ENCODE measurements at regions not wholly inside any gene's neighbourhood (a gene's known extent, or its start where the extent isn't known, plus 50 kb on each side); places are given as distances from the start of the nearest gene placed in this dataset.
"Not testable (repeated sequence)": the region's sequence is repeated elsewhere in the genome, so short reads cannot be mapped to it uniquely, and the experiment has no call there.

DNA sequence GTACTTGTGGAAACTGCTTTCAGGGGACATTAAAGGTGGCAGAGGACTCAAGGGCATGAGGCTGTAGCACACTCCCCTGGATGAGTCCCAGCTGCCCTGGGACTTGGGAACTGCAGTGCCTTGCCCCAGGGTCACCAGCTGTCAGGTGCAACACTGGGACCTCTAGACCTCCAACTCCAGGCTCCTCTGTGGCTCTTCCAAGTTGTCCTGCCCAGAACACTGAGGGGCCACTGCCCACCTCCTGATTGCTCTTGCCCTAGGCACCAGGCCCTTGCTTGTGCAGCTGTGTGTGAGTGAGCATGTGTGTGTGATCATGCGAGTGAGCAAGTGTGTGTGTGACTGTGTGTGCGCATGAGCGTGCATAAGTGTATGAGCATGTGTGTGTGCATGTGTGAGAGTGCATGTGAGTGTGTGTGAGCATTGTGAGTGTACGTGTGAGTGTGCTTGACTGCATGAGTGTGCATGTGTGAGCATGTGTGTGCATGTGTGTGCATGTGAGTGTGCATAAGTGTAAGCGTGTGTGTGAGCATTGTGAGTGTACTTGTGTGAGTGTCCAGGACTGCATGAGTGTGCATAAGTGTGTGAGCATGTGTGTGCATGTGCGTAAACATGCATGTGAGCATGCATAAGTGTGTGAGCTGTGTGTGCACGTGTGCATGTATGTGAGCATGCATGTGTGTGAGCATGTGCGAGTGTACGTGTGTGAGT, 301.5 kb downstream of the NDUFA10 start:
- no peak for DNase-seq

DNA sequence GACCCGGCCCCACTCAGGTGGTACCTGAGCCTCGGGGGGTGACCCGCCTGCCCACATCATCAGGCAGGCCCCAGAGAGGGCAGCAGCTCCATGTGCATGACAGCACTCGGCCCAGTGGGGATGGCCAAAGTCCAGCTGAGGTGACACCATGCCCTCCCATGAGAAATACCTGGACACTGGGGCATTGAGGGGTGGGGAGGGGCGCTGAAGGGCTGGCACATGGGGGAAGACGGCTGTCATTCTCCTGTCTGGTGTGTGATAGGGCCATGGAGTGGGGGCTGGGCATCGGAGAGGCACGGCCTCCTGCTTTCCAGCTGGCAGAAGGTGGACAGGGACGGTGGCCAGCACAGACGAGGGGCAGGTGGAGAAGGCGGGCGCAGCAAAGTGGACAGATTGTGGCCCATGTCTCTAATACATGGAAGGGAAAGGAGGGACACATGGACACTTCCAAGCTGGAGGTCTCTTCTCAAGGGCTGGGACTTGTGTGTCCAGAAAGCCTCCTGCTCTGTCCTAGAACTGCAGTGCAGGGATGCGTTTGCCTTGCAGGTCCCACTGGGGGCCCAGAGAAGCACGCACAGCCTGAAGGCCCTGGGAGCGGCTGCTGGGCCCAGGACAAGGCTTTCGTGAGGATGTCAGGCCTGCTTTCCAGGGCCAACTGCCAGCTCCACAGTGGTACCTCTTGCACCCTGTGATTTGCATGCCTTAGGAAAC, 302.2 kb downstream of the NDUFA10 start:
- DNase-seq, result no peak

- no peak for DNase-seq
These were observed 303.0 kb downstream of the NDUFA10 start for GRCh38 chr2:239721991-239722759.

- DNase-seq, result no peak
These were observed 303.6 kb downstream of the NDUFA10 start for GRCh38 chr2:239721531-239721930.

GRCh38 chr2:239720361-239721360, 304.5 kb downstream of the NDUFA10 start:
- no peak for DNase-seq

DNA sequence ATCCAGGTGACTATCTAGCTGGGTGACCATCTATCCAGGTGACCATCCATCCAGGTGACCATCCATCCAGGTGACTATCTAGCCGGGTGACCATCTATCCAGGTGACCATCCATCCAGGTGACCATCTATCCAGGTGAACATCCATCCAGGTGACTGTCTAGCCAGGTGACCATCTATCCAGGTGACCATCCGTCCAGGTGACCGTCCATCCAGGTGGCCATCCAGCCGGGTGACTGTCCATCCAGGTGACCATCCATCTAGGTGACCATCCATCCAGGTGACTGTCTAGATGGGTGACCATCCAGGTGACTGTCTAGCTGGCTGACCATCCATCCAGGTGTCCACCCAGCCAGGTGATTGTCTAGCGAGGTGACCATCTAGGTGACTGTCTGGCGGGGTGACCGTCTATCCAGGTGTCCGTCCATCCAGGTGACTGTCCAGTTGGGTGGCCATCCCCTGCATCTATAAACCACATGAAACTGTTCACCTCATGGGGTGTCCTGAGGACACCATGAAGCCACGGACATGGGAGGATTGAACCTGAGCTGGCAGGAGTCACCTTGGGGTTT, 305.3 kb downstream of the NDUFA10 start:
- DNase-seq, result no peak

DNA sequence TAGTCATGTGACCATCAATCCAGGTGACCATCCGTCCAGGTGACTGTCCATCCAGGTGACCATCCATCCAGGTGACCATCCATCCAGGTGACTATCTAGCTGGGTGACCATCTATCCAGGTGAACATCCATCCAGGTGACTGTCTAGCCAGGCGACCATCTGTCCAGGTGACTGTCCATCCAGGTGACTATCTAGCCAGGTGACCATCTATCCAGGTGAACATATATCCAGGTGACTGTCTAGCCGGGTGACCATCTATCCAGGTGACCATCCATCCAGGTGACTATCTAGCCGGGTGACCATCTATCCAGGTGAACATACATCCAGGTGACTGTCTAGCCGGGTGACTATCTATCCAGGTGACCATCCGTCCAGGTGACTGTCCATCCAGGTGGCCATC, 306.2 kb downstream of the NDUFA10 start:
- not testable (repeated sequence) for DNase-seq

- DNase-seq, result no peak
These were observed 307.4 kb downstream of the NDUFA10 start for GRCh38 chr2:239717706-239718105.

GRCh38 chr2:239717319-239717675, 307.8 kb downstream of the NDUFA10 start:
- no peak for DNase-seq

DNA sequence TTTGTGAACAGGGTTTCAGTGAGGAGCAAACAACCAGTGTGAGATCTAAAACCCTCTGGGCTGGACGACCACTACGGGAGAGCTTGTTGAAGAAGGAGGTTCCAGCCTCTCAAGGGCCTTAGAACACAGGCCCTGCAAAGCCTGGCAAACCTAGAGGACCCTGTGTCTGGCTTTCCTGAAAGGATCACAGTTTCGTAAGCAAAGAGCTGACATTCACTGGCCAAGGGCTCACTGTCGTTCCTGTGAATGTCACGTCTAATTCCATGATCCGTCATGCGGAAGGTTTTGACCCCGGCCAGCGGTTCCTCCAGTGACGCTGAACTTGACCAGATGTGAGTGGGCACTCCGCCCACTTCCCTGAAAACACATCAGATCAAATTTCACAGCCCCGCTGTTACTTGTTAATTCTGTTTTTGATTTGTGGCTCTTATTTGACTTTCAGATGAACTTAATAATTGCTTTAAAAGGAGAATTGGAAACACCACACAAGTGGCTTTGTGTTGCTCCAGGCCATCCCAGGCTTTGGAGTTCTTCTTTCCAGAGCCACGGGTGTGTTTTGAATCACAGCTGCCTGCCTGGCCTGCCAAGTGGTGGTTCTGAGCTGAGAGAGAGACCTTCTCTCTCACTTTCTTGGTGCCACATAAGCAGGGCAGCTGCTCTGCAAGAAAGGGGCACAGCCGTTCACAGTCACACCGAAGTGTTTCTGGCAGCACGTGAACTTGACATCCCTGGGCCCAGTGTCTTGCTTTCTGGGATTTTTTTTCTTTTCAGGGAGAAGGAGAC, 308.4 kb downstream of the NDUFA10 start:
- DNase-seq, result no peak

GRCh38 chr2:239716009-239716408, 309.1 kb downstream of the NDUFA10 start:
- DNase-seq, result no peak

GRCh38 chr2:239715606-239716005, 309.5 kb downstream of the NDUFA10 start:
- no peak for DNase-seq

- no peak for DNase-seq
These were observed 309.9 kb downstream of the NDUFA10 start for GRCh38 chr2:239715202-239715601.

GRCh38 chr2:239714116-239714515, 311.0 kb downstream of the NDUFA10 start:
- DNase-seq, result no peak

DNA sequence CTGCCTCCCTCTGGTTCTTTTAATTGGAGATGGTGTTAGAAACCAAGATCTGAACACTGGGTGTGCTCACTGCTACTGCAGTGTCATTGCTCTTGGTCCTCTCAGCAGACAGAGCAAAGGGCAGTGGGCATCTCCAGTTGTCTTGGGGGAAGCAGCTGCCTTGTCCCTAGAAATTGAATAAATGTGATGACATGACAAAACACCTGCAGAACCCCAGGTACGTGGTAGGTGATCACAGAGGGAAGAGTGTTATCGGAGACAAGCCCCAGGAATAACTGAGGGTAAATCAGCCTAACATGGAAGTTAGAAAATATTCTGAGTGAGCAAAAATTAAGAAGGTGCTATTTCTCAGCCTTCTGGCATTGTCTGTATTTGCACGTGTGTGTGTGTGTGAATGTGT, 311.9 kb upstream of the HDAC4 start:
- DNase-seq, result no peak

- no peak for DNase-seq
These were observed 311.2 kb upstream of the HDAC4 start for GRCh38 chr2:239711911-239712570.

DNA sequence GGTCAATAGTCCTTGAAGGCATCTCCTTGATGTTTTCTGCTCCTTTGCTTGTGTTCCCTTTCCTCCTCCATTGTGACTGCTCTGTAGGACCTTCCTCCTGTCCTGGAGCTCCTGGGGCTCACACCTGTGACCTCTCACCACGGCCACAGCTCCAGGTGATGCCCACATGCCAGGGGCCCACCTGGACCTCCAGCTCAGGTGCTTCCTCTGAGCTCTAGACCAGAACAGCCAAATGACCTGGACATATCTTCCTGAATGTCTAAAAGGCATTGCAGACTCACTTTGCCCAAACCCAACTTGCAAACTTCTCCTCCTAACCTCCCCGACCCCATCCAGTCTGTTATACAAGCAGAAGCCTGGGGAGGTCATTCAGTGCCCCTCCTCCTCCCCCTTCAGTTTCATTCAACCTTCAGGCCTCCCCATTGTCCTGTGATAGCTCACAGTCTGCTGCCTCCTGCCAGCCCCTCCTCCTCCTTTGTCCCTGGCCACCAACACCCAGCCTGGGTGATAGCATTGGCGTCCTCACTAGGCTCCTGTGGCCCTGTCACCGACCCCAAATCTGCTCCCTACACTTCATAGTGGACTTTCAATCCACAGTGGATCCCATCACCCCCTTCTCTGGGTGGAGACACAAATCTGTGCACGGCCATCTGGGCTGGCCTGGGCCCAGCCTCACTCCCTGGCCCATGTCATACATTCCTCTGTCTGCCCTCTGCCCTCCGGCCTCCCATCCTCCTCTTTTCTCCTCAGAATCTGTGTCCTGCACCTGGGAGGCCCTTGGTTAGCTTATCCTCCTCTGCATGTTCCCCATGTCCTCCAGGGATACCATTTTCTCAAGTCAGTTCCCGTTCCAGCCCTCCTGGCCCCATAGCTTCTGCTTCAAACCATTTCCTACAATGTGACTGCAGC, 310.4 kb upstream of the HDAC4 start:
- DNase-seq, result no peak

DNA sequence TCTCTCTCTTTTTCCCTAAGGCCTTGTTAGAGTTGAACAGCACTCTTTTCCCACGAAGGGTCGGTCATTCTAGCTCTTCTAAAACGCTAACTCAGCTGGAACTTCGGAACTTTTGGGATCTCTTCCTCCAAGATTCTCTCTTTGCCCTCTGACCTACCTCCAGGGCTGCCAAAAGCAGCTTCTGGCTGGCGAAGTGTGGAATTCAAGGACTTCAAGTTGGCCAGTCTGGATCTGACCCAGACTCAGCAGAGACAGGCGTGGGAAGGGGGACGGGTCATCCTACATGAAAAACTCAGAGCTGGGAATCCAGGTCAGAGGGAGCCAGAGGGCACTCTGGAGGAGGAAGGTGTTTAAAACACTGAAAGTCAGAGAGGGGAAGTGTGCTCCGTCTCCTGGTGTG, 305.5 kb upstream of the HDAC4 start:
- no peak for DNase-seq

DNA sequence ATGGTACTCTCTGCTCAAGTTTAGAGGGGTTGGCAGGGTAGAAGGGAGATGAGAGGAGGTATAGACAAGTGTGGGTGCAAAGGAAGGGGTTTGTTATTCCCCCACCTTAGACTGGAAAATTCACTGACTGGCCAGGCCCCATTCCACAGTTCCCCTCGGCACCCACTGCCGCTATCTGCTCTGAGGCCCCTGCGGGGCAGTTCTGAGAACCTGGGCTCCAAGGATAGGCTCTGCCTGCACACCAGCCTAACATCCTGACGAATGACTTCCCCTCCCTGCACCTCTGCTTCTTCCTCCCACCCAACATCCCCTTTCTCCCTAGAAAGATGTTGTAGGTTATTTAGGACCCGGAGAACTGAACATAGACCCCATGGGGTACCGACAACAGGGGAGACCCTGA, 303.9 kb upstream of the HDAC4 start:
- no peak for DNase-seq

GRCh38 chr2:239703834-239704233, 303.0 kb upstream of the HDAC4 start:
- no peak for DNase-seq

Measured in fibroblast of skin of scalp (primary cell).